ENCODE measurements at regions not wholly inside any gene's neighbourhood (a gene's known extent, or its start where the extent isn't known, plus 50 kb on each side); places are given as distances from the start of the nearest gene placed in this dataset.

DNA sequence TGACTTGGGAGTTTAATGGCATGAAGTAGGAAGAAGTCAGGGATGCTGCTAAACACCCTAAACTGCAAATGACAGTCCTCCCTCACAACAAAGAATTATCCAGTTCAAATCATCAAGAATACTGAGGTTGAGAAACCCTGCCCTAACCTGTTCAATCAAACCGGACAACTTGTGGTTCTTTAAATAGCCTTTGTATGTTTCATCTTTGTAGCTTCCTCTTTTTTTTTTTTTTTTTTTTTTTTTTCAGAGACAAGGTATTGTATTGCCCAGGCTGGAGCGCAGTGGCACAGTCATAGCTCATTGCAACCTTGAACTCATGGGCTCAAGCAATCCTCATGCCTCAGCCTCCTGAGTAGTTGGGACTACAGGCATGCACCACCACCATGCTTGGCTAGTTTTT, 52.5 kb upstream of the TTC29 start:
- DNase-seq = no peak

DNA sequence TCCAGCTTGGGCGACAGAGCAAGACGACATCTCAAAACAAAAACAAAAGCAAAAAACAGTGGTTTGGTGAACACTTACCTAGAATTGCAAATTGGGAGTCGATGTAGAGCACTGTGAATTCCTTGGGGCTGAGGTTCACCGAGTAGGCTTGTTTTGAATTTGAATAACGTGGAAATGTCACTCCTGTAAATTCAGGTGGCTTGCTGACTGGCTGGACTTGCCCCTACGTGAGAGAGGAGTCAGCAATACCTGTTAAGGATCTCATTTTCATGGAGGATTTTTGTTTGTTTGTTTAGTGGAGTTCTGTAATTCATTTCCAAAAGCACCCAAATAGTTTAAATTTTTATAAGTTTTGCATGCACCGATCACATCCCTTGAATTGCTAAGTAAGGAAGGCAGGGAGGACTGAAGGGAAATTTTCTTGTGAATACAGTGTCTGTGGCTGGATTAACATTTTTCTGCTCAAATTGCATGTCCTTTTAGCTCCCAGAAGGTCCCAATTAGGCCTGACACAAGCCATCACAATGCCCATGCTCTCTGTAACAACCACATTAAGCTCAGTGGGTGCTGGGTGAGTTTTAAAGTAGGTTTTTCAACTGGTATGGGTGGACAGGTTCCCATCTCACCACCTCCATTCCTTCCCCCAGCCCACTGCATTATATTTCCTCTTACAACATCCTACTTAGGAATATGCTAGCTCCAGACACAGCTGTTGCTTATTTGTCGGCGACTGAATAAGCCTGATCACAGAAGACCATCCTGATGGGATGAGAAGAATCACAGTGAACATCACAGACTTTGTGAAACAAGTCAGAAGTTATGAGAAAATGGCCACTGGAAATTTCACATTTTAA, 58.5 kb upstream of the TTC29 start:
- no peak for DNase-seq

DNA sequence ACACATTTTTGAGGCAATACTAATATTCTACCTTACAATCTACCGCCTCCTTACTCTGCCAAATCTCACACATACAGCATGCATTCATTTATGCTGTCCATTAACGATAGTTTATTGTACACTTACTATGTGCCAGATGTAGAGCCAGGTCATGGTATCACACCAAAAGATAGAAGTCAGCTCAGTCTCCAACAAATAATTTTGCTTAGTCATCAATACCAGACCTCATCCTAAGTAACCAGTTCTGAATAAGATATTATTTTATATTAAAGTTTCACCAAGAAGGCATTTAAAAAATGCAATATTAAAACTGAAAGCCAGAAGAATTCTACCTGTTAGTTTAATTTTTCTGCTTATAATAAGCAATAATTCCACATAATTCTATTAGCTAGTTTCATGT, 60.6 kb upstream of the TTC29 start:
- DNase-seq = no peak

DNA sequence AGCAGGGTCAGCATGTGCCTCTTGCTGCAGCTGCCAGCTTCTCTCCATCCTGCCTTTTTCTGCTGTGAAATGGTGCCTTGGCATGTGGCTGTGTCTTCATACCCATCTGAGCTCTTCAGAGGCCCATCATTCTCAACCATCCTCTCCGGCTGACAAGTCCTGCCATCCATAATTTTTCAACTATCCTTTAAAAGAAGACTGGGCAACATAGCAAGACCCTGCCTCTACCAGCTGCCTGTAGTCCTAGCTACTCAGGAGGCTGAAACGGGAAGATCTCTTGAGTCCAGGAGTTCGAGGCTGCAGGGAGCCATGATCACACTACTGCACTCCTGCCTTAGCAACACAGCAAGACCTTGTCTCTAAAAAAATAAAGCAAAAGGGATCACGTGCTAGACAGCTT, 64.2 kb upstream of the TTC29 start:
- no peak for DNase-seq

DNA sequence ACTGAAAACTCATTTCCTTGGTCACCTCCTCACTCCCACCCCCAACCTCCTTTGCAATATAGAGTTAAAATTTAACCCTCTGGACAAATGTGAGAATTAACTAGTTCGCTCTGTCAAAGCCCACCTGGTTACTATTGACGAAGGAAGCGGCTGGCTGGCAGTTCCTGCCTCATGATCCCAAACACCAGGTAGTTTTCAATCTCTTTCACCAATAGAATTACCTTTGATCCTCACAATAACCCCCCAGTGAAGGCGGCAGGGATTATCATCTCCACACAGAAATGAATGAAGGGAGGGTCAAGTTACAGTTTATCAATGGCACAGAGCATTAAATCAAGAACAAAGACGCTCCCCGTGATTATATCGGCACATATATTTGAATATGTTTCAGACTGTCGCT, 65.7 kb upstream of the TTC29 start:
- DNase-seq = no peak

DNA sequence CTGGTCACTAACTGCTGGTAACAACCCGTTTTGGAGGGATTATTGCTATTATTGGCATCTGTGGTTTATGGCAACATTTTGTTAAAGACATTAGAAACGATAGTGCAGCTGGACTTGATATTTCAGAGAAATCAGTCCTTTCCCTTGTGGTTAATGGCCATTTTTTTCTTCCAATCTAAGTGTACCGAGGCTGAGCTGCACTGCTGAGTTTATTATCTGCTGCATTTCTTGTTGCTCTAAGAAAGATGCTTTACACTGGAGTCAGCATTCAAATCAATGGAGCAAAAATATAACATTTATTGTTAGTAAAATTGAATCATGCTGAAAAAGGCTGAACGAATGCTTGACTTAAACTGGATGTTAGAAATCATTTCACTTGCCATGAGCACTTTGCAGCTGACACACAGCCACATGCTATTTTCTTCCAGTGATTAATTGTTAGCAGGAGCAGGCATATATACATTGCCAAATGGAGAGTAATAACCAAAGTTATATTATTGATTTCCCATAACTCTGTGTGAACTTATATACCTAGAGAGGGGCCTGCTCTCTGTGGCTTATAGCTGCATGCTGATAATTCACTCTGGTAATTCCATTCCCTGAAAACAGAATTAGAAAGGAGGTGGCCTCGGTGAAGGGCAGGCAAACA, 66.5 kb upstream of the TTC29 start:
- no peak for DNase-seq

DNA sequence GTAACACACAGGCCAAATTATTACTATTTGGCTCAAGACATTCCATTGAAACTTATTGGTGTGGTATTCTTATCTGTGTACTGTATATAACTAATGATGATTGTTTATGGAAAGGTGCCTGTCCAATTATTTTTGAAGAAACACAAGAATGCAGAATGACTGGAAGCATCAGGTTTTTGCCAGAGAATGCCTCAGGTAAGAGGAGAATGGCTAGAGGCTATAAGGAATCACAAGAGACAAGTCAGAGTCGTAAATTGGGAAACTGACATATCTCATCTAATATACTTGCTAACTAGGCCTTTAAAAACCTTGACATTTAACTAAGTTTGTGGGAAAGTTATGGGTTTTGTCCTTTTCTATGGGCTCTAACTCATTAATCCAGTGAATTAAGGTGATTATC, 69.3 kb upstream of the TTC29 start:
- no peak for DNase-seq

DNA sequence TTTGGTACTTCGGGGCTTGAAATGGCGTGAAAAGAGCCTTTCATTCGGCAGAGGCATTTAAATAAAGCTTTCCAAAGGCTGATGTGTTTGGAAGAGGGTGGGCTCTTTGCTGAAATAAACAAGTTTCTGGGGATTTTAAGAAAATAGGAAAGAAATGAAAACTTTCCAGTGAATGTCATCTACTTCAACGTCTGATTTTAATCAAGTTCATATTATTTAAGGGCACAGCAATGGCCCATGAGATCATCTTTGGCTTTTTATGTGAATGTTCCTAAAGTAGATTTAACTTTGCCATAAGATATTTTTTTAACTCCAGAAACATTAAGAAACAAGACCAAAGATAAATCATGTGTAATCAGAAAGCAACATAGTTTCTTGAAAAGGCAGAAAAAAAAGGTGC, 69.8 kb upstream of the TTC29 start:
- no peak for DNase-seq

DNA sequence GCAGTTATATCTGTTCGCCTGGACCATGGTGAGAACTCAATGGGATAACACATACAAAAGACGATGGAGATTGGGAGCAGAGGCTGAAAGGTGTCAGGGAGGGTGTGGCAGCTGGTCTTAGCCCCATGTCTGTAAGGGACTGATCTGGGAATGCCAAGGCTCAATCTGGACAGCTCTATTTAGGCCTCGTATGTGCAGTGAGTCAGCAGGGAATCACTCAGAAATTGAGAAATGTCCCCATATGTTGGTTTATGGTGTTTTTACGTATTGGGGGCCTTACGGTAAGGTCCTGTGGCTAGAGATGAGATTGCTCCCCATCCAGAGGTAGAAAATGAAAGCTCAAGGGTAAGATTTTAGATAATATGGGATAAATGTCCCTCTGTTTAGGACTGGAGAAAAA, 71.4 kb upstream of the TTC29 start:
- DNase-seq = no peak

DNA sequence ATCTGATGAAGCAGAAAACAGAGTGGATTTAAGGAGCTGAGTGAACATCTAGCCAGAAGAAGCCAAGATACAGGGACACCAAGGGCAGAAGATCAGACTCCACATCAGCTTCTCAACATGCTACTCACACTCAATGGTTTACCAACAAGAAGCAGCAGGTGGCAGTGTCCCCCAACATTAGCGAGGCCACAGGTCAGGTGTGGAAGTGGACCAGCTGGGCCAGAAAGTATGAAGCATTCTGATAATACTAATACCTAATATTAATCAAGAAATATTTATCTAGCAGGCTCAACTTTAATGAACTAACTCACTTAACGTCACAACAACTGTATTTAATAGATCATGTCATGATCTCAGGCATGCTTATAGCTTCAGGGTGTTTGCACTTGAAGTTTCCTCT, 73.4 kb upstream of the TTC29 start:
- DNase-seq = no peak

DNA sequence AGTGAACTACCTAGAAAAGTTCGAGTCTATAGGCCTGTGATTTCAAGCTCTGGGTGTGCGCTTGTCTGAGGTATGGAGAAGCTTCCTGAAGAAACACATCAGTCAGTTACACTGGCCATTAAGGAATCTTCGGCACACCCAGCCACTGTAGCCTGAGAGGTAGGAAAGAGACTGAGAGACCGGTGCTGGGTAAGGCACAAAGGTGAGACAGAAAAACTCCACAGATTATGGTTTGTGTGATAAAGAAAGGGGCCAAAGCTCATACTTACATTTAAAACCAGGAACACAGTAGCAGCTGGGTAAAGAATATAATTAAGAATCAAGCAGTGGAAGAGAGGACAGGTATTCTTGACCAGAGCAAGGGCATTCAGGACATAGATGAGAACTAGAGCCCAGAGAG, 74.8 kb upstream of the TTC29 start:
- DNase-seq = no peak

DNA sequence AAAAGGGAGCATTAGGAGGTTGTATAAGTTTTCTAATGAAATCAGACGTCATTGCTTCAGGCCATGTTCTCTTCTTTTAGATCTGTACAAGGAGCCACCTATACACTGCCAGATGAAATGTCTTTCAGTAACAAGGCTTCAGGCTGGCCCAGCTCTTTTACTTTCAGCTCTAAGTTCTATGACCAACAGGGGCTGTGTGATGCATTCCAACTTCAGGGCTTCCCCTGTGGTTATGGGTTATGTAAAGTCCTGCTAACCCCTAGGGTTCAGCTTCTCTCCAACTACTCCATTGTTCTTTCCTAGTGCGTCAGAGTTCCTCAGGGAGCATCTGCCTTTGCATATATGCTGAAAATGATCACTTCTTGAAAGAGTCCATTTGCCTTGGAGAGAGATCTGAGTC, 79.4 kb upstream of the TTC29 start:
- no peak for DNase-seq

DNA sequence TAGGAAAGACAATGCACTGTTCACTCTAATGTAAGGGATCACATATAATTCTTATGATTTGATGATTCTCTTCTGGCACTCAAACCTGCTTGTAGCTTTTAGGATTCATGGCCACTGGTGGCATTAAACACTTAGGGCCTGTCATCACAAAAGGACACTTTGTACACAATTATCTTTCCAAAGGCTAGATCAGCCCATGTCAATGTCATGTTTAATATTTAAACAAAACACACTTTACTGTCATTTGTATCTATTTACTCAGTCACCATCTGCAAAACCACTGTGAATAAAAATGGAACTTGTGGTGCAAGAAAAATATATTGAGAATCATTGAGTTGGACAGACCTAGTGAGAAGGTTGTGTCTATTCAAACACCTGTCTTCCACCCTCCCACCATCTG, 83.6 kb upstream of the TTC29 start:
- no peak for DNase-seq

DNA sequence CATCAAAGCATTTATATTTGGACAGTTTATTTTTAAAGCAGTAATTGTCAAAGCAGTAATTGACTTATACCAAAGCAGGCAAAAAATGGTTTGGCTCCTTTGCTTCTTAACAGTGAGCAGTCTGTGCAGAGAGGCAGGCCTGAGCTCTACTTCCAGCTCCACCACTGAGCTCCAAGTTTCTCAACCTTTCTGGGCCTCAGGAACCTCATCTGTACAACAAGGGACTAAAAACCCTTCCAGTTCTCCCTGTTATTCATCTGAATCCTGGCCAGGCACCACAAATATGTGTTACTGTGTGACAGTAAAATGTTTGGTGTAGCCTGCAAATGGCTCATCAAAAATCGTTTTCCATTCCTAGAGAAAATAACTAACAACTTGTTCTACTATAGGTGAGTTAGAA, 88.7 kb upstream of the TTC29 start:
- no peak for DNase-seq

DNA sequence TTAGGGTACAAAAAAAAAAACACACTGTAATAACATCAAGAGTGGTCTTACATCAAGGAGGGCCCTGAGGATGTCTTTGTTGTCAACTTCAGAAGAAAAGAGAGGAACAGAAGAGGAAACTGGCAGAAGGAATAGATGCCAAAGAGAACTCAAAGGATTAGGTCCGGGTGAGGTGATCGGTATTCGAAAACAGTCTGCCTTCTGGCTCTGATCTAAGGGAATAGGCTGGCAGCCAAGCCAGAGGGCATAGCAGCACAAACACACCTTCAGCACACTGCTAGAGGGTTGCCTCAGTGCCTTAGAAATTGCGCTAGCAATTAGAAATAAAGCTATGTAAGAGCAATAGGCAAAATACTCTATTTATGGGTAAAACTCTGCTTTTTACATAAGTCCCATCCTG, 91.4 kb upstream of the TTC29 start:
- DNase-seq = no peak

DNA sequence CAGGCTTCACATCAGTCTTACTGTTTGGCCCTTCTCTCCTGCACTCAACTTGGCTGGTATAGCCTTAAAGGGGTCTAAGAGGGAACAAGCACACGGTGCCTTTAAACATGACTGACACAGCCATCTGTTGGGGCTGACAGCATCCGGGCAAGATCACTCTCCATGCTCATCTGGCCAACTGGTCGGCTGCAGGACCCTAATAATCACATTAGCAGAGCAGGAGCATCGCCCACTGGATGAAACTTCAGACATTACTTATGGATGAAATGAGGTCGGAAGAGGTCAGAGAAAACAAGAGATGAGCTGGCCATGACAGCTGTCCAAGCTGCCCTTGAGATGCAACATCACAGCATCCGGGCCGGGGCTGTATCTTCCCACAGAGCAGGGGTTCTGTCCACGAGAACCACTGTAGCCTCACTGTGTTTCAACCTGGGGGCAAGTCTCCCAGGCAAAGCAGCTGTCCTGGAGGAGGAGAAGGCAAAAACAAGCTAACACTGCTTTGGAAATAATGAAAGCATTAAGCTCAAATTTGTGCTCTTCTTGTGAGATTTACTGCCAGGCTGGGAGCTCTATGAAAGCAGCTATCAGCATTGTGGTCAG, 94.4 kb upstream of the TTC29 start:
- DNase-seq = no peak

DNA sequence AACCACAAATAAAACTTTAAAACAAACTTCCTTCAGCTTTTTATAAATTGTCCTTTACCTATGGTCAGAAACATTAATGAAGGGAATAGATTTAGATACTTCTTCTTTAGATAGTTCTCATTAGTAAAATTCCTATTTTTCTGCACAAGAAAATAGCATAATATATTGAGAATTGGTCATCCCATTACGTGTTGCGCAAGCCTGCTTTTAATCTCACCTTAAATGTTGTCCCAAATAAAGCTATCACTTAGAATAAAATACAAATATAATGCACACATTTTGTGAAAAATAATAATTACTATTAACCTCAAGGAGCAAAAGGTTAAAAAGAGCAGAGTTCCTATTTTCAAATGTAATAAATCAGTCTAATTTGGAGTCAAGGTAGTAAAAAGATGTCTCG, 95.2 kb upstream of the TTC29 start:
- no peak for DNase-seq

DNA sequence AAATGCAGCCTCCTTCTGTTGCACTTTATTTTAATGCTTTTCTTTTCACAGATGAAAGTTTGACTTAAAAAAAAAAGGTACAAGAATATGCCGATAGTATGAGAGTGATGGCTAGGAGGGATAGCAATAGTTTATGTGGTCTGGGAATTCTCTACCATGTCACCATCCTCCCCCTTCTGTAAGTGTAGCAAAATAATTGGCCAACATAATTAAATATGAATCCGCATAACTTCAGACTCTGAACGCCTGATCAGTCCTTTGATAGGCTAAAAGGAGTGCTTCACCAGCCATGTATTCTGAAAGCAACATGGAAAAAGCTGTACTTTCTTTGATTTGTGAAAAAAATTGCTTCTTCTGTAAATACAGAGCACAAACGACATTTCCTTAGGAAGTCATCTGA, 95.7 kb upstream of the TTC29 start:
- no peak for DNase-seq

DNA sequence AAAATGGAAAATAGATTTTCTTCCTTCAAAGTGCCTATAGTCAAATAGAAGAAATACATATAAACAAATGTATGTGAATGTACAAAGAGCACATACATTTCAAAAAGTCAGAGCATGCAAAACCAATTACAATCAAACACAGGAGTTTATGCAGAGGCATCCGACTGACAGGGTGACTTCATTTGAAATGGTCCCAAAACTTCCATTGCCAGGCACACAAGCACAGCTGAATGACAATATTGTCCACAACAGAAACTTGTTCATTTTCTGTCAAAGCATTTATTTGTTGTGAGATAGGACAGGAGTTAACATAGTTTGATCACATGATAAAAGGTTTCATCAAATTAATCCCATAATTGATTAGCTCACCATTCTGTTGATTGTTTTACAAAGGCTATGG, 96.4 kb upstream of the TTC29 start:
- no peak for DNase-seq

DNA sequence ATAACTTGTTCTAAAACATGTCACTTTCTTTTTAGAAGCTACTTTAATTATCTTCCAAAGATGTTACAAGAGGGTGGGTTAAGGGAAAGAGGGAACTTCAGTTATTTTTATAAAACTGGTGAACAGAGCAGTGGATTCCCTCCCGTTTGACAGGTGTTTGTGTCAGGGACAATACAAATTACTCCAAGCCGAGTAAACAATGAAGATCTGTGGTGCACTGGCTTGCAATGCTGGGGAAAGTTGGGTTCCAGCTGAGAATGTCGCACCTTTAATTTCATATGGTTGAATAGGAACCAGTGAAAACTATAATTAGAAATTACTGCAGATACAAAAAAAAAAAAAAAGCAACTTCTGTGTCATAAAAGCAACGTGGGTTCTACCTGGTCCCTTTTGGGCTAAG, 98.6 kb upstream of the TTC29 start:
- DNase-seq = no peak

DNA sequence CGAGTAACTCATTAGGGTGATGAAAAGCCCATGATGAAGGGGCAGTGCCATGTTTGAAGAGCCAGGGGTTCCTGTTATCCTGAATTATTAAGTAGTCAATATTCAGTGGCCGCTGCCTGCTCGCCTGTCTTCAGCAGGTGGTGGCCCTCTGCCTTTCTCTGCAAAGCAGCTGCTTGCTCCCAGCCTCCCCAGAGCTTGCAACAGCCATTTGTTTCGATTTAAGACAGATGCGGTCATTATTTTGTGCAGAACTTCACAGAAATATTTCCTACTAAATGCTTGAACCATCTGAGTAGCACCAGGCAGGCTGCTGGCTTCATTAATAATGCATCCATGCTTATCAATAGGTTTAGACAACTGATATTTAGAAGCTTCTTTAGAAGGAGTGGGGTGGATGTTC, 104.3 kb upstream of the TTC29 start:
- no peak for DNase-seq

DNA sequence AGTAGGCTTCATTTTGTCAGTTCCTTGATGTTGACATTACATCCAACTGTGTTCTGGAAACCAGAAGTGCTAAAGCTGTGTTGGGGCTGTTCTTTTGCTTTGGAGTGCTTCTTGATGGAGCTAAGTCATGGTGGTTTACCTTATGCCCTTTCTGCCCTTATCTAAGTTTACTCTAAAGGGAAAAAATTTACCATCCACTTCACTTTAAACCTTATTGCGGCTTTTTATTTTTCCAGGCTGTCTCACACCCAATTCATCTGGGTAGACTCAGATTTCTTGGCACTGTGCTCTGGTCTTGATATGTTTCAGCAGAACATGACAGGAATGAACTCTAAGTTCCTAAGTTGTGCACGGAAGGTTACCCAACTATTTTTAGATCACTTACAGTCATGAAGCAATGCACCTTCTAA, 104.7 kb upstream of the TTC29 start:
- DNase-seq = no peak

DNA sequence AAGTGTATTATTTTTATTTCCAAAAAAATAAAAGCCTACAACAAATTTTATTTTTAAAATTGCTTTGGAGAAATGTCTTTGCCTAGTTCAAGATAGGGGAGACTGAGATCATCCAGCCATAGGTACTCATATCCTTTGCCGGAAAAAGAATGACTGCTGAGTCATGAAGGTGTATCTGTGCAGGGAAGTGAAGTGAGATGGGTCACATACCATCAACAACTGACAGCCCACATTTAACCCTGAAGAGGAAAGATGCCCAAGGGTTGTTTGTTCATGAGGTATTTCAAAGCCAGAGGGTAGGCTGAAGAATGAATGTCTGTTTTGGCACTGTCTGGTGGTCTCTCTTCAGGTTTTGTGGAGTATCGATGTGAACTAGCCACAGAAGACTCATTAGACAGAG, 106.7 kb upstream of the TTC29 start:
- DNase-seq = no peak

DNA sequence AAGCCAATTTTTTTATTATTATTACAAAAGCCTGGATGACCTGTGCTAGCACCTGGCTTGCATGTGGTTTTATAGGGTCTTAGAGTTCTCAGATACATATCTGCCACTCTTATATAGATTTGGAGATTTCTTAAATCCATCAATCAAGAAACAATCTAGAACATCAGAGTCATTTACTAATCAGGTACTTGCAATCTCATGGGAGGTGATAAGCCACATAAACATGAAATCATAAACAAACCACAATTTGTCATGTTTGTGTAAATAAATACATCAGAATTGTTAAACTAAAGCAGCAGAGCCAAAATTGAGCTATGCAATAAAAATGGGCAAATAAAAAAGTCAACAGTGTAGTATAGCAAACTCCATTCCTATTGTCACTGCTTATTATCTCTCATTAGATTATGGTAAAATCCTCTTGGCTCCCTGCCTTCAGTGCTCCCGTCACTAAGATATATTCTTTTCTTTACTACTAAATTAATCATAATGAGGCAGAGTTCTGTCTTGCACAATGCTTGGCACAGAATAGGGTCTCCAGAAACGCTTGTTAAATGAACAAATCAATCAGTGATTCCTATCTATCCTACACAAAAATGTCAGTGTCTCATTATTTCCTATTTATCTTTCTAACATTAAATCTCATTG, 108.7 kb upstream of the TTC29 start:
- DNase-seq = no peak
